Mucosa of gallbladder (tissue), 1 donor: ENCODE measurements at regions not wholly inside any gene's neighbourhood (a gene's known extent, or its start where the extent isn't known, plus 50 kb on each side); places are given as distances from the start of the nearest gene placed in this dataset.

ENCODE experiments used
- DNase-seq: peaks from one replicate; pipeline ENCODE4 v3.0.0-alpha.2; 2020; ENCODE audit warnings: low spot score
- donor health status: DM: no; HTN: no; CAD: no.

- no peak for DNase-seq
These were observed 90.1 kb downstream of the ERCC5 start for GRCh38 chr13:102935896-102936321.

DNA sequence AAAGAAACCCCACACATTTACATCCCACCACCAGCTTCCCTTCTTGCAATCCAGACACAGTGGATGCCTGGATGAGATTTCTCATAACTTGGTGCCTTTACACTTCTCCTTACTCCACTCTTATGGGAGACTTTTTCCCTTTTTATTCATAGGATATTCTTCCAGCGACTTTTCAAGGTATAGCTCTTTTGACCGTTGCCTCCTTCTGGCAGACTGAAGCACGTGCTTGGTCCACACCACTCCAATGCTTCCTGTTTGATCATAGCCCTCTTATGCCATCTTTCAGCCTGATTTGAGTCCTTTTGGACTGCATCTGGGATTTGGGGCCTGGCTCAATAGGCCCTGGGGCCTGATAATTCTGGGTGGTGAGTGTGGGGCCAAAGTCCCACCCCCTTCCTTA, 87.7 kb downstream of the ERCC5 start:
- no peak for DNase-seq

DNA sequence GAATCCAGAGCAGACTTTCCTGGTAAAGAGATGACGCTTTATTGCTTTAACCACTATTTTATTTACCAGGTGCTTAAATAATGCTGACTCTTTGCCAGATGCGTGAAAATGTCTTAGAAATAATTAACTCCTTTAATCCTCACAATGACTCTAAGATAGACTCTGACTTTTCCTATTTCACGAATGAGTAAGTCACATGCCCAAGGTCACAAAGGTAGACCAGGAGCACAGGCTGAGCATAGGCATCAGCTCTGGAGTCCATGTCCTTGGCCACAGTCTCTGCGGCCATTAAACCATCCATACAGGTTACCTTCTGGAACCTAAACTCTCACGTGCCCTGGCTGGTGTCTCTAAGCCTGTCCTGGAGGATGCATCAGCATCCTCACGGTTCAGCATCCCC, 87.3 kb downstream of the ERCC5 start:
- no peak for DNase-seq

- DNase-seq = no peak
These were observed 86.5 kb downstream of the ERCC5 start for GRCh38 chr13:102932331-102932730.

DNA sequence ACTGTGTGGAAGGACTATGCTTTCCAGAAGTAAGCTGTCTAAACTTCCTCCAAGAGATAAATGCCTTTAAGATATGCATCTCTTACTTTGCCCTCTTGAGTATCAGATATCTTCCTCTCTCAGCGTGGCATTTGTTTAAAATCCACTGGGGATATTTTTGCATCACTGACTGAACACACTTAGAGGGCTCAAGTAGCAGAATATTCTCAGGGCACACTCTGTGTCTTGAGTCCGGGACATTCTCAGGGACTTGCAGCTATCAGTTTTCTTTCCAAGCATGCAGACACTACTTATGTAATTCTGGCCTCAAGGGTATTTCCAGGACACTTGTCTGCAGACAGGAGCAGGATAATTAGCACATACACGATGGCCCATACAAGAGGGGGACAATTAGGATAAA, 84.7 kb downstream of the ERCC5 start:
- no peak for DNase-seq

DNA sequence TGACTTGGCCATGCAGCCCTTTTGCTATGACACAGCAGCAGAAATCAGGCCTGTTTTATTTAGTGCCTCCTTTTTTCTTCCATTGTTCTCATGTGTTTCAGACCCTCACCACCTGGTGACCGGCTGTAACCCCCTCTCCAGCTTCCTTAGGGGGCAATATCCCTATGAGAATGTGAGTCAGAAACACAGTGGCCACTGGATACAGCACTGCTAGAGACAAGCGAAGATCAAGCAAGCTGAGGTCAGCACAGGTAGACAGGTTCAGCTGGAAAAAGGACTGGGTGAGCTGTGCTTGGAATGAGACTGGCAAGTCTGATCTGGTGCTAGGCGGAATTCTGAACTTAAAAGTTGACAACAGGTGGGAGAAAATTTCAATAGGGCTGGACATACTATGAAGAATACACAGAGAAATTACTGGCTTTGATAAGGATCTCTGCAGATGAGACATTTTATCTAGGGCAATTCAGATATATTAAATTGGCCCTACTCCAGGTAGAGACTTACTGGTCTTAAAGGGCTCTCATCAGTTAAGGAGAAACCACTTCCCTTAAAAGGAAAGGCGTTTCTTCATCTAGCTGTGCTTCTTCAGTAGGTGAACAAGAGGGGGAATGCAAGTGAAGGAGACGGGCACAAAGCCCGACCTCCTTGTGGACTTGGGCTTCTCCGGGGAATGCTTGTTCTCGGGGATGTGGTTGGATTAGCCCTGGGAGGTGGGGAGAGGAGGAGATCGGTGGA, 83.3 kb downstream of the ERCC5 start:
- DNase-seq = no peak
